ENCODE measurements at regions not wholly inside any gene's neighbourhood (a gene's known extent, or its start where the extent isn't known, plus 50 kb on each side); places are given as distances from the start of the nearest gene placed in this dataset.

GRCh38 chr13:79812070-79812850, 331.3 kb downstream of the NDFIP2 start:
- TF ChIP-seq, protein P1, sequence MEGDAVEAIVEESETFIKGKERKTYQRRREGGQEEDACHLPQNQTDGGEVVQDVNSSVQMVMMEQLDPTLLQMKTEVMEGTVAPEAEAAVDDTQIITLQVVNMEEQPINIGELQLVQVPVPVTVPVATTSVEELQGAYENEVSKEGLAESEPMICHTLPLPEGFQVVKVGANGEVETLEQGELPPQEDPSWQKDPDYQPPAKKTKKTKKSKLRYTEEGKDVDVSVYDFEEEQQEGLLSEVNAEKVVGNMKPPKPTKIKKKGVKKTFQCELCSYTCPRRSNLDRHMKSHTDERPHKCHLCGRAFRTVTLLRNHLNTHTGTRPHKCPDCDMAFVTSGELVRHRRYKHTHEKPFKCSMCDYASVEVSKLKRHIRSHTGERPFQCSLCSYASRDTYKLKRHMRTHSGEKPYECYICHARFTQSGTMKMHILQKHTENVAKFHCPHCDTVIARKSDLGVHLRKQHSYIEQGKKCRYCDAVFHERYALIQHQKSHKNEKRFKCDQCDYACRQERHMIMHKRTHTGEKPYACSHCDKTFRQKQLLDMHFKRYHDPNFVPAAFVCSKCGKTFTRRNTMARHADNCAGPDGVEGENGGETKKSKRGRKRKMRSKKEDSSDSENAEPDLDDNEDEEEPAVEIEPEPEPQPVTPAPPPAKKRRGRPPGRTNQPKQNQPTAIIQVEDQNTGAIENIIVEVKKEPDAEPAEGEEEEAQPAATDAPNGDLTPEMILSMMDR (IDR thresholded peaks at IDR 0.05) = no peak
- no peak for TF ChIP-seq POLR2A (IDR thresholded peaks at IDR 0.05)

All from heart left ventricle (tissue), 13 donors.